K562 (cell line): ENCODE measurements at regions not wholly inside any gene's neighbourhood (a gene's known extent, or its start where the extent isn't known, plus 50 kb on each side); places are given as distances from the start of the nearest gene placed in this dataset.

Experiments used
- ATAC-seq: fragments of 200-7000 bp; cut with Tn5 transposase; 3 replicates; pipeline ENCODE4 v1.9.1; 2020; ENCODE audit warnings: moderate library complexity
- BruUV-seq: library from RNA; stranded (reverse); fragments of 400-500 nt; replicated peaks from 2 replicates; lab custom pipeline; 2021; lab: Mats Ljungman, UMichigan
- CTCF ChIA-PET: fragments of 300-600 bp; formaldehyde crosslinking; extraction: SDS; loops from one replicate; lab custom pipeline; 2021; ENCODE audit warnings: low intra/inter-chr PET ratio; lab: Yijun Ruan, JAX
- POLR2A ChIA-PET: fragments of 300-600, 350-650 bp; sonication (Branson Sonifier 250); formaldehyde crosslinking; extraction: SDS; loops from one replicate; lab custom pipeline; 2021; ENCODE audit warnings: antibody characterized with exemption, inconsistent platforms; lab: Yijun Ruan, JAX
- DNase-seq, 4 experiments: peaks; one replicate each; pipeline versions ENCODE4 v3.0.0 to v3.0.0-alpha.2; 2011 to 2018; ENCODE audit warnings: low spot score in 3 of 4, mixed read lengths in 3 of 4; ENCODE audit errors: extremely low read depth in 1 of 4
- FAIRE-seq: peaks from 2 replicates; lab custom pipeline; 2011; peaks lifted over from hg19 to GRCh38; lab: Jason Lieb, UNC
- H2AFZ ChIP-seq: 2 replicates; pipeline ENCODE4 v1.6.0; 2011; ENCODE audit warnings: low read depth, low read length, control low read depth, inconsistent platforms
- H3K27ac ChIP-seq: fragments of 200-600 bp; 3 replicates; pipeline ENCODE4 v1.8.0; 2011; ENCODE audit warnings: low read depth, mild to moderate bottlenecking, control low read depth, inconsistent platforms, low read length, moderate library complexity, mixed read lengths; ENCODE audit errors: extremely low read depth
- H3K27me3 ChIP-seq, 2 experiments: fragments of 300-600 bp in 1 of 2; 2 replicates in 1 of 2; 3 replicates in 1 of 2; pipeline versions ENCODE4 v1.6.0 to v1.8.0; 2011; ENCODE audit warnings: inconsistent platforms in 2 of 2, low read length in 2 of 2, mild to moderate bottlenecking in 1 of 2, mixed read lengths in 1 of 2, moderate library complexity in 1 of 2; ENCODE audit not compliant: control insufficient read depth in 2 of 2, insufficient read depth in 2 of 2
- H3K36me3 ChIP-seq: fragments of 300-600 bp; 3 replicates; pipeline ENCODE4 v1.8.0; 2011; ENCODE audit warnings: mild to moderate bottlenecking, low read length, inconsistent platforms; ENCODE audit not compliant: control insufficient read depth, insufficient read depth
- H3K4me1 ChIP-seq, 2 experiments: fragments of 200-600 bp in 1 of 2; replicated peaks in 1 of 2; 2 replicates in 1 of 2; 3 replicates in 1 of 2; pipeline versions ENCODE4 v1.5.1 to v1.8.0; 2011; ENCODE audit warnings: inconsistent platforms in 2 of 2, low read length in 2 of 2, mild to moderate bottlenecking in 1 of 2, mixed read lengths in 1 of 2, moderate library complexity in 1 of 2; ENCODE audit not compliant: control insufficient read depth in 2 of 2, insufficient read depth in 2 of 2
- H3K4me2 ChIP-seq: 2 replicates; pipeline ENCODE4 v1.6.1; 2011; ENCODE audit warnings: low read length, control low read depth, inconsistent platforms, mixed read lengths; ENCODE audit not compliant: insufficient read depth
- H3K4me3 ChIP-seq: fragments of 200-600 bp; sonication (generic), shearing (Covaris generic); 2 replicates; pipeline ENCODE4 v1.5.1; 2016; ENCODE audit warnings: control low read depth, inconsistent platforms
- H3K79me2 ChIP-seq: fragments of 200-600 bp; 3 replicates; pipeline ENCODE4 v1.8.0; 2011; ENCODE audit warnings: low read length, inconsistent platforms; ENCODE audit not compliant: control insufficient read depth, insufficient read depth
- H3K9ac ChIP-seq, 2 experiments: 2 replicates each; pipeline versions ENCODE4 v1.6.0 to v1.6.1; 2011; ENCODE audit warnings: low read depth in 2 of 2, low read length in 2 of 2, control low read depth in 1 of 2, inconsistent platforms in 1 of 2, mild to moderate bottlenecking in 1 of 2, mixed read lengths in 1 of 2; ENCODE audit not compliant: insufficient read depth in 1 of 2
- H3K9me1 ChIP-seq: one replicate; pipeline ENCODE4 v1.6.0; 2011; ENCODE audit warnings: inconsistent platforms, mild to moderate bottlenecking, low read length, moderate library complexity; ENCODE audit not compliant: control insufficient read depth, insufficient read depth
- H3K9me3 ChIP-seq: replicated peaks from 2 replicates; pipeline ENCODE4 v1.5.1; 2011; ENCODE audit warnings: low read depth, low read length, inconsistent platforms; ENCODE audit not compliant: control insufficient read depth, insufficient read depth
- H4K20me1 ChIP-seq: replicated peaks from 2 replicates; pipeline ENCODE4 v1.6.1; 2011; ENCODE audit warnings: low read length, inconsistent platforms, mixed read lengths; ENCODE audit not compliant: control insufficient read depth, insufficient read depth
- CEBPB ChIP-seq: fragments of 450-650 bp; IDR thresholded peaks from 2 replicates; pipeline ENCODE4 v1.6.1; 2016; ENCODE audit warnings: missing genetic modification characterization, missing compliant biosample characterization
- CEBPG ChIP-seq, 3 experiments: fragments of 200-800 bp in 1 of 3; sonication (Bioruptor generic) in 1 of 3; sonication (generic) in 1 of 3; formaldehyde crosslinking in 1 of 3; IDR thresholded peaks in 2 of 3; conservative IDR thresholded peaks in 1 of 3; 2 replicates each; pipeline versions ENCODE4 v1.6.1 to v1.8.0; 2016 to 2022; ENCODE audit warnings: missing compliant biosample characterization in 2 of 3, missing genetic modification characterization in 2 of 3, mild to moderate bottlenecking in 1 of 3, missing genetic modification reagents in 1 of 3
- ESRRA ChIP-seq: fragments of 450-650 bp; IDR thresholded peaks from 2 replicates; pipeline ENCODE4 v1.6.1; 2014; ENCODE audit warnings: low read depth, mild to moderate bottlenecking, moderate library complexity, borderline replicate concordance
- GTF2F1 ChIP-seq: IDR thresholded peaks from 2 replicates; pipeline ENCODE4 v1.6.1; 2011; ENCODE audit warnings: low read depth, low read length, improper control_type of control experiment
- HNRNPUL1 ChIP-seq: fragments of 200-400 bp; formaldehyde crosslinking; IDR thresholded peaks from 2 replicates; pipeline ENCODE4 v1.6.1; 2017; ENCODE audit warnings: low read length
- SMAD3 ChIP-seq: fragments of 450-650 bp; formaldehyde crosslinking; conservative IDR thresholded peaks from 2 replicates; pipeline ENCODE4 v1.4.0; 2020; ENCODE audit warnings: mild to moderate bottlenecking
- SMARCB1 ChIP-seq: IDR thresholded peaks from 2 replicates; pipeline ENCODE4 v1.6.1; 2011; ENCODE audit warnings: improper control_type of control experiment, low read depth; ENCODE audit not compliant: insufficient read length
- TRIM24 ChIP-seq, 2 experiments: fragments of 450-650 bp; IDR thresholded peaks; 2 replicates each; pipeline ENCODE4 v1.6.1; 2016
- XRCC3 ChIP-seq: fragments of 450-650 bp; IDR thresholded peaks from 2 replicates; pipeline ENCODE4 v1.6.1; 2017; ENCODE audit warnings: mild to moderate bottlenecking, moderate library complexity
- ZNF717 ChIP-seq: fragments of 250-450 bp; sonication (Bioruptor Pico); IDR thresholded peaks from 2 replicates; pipeline ENCODE4 v1.5.0; 2021
- WGBS: fragments of 100-300 bp; shearing (Covaris generic); methylation state at CpG from one replicate; pipeline ENCODE4 v1.1.6; 2016; ENCODE audit warnings: low coverage, mixed read lengths; ENCODE audit not compliant: insufficient coverage; ENCODE audit errors: missing lambda C conversion rate; 5-methylcytosine and 5-hydroxymethylcytosine counted together
- in situ Hi-C: fragments of 300-500 bp; cut with MboI; formaldehyde crosslinking; loops from 4 replicates; pipeline ENCODE4 v1.15.0; 2018; ENCODE audit warnings: inconsistent platforms, mixed read lengths
- intact Hi-C: fragments of 100-400 bp; cut with micrococcal nuclease; formaldehyde crosslinking; loops from 2 replicates; pipeline ENCODE4 v1.14.2; 2022
- TF ChIP-seq, protein P1 (sequence below): sonication (generic); formaldehyde crosslinking; IDR thresholded peaks from 2 replicates; pipeline ENCODE4 v1.9.0; 2022; ENCODE audit warnings: mild to moderate bottlenecking, missing genetic modification reagents
- TF ChIP-seq, protein P2 (sequence below), 2 experiments: fragments of 450-650 bp in 1 of 2; sonication (generic) in 1 of 2; formaldehyde crosslinking in 1 of 2; IDR thresholded peaks in 1 of 2; conservative IDR thresholded peaks in 1 of 2; 2 replicates each; pipeline versions ENCODE4 v1.6.1 to v1.8.1; 2016 to 2023; ENCODE audit warnings: mild to moderate bottlenecking in 2 of 2, moderate library complexity in 2 of 2, inconsistent platforms in 1 of 2, missing genetic modification reagents in 1 of 2

DNA sequence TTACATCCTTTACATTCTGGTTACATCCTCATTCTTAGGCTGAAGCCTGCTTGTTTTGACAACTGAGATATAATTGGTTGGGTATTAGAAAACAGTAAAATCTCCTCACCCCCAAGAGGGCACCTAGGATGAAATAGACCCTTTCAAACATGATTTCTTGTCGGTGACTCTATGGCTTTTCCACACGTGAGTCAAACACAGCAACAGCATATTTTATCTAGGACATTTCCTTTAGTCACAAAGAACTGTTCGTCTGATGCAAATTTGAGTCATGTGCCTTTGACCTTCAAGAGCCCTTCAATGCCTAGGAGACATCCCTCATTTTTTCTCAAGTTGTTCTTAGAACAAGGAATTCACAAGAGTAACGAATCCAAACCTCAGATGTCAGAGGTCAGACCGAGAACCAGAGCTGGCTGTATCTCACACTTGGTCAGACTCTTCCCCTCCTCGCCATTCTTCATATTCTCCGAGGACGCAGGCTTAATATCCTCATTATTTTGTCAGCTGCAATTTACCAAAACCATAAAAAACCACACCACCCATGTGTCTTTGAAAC, 60.5 kb upstream of the ALKAL2 start:
- H3K4me1 ChIP-seq: no peaks in the 10 kb centered on the region
- H3K4me2 ChIP-seq: no peak overlapping the region
- POLR2A ChIA-PET: no interaction called here
- 3% methylated on average over 8 of the region's 8 CpGs for WGBS
- no peak overlapping the region for H3K4me3 ChIP-seq
- no peaks in the 10 kb centered on the region for H3K9me1 ChIP-seq
- no peaks in the 10 kb centered on the region for H3K36me3 ChIP-seq
- in situ Hi-C loops: no loop called here
- no TSS peak for BruUV-seq
- ATAC-seq: no peak
- TF ChIP-seq XRCC3 (no peak), ESRRA (0 out of 2 replicates have a peak, but pooled peaks have one; percentile 45)
- TF ChIP-seq, all 486 proteins: peak for 1
- intact Hi-C loops: no loop called here
- DNase-seq: no peak
- H3K27ac ChIP-seq: no peak overlapping the region
- H3K27me3 ChIP-seq: no peaks in the 10 kb centered on the region
- H3K9me3 ChIP-seq: no peaks in the 10 kb centered on the region
- no peak overlapping the region for H3K9ac ChIP-seq
- H3K79me2 ChIP-seq: no peaks in the 10 kb centered on the region
- no peak overlapping the region for H2AFZ ChIP-seq
- CTCF ChIA-PET: no interaction called here
- FAIRE-seq: no peak
- H4K20me1 ChIP-seq: no peaks in the 10 kb centered on the region

DNA sequence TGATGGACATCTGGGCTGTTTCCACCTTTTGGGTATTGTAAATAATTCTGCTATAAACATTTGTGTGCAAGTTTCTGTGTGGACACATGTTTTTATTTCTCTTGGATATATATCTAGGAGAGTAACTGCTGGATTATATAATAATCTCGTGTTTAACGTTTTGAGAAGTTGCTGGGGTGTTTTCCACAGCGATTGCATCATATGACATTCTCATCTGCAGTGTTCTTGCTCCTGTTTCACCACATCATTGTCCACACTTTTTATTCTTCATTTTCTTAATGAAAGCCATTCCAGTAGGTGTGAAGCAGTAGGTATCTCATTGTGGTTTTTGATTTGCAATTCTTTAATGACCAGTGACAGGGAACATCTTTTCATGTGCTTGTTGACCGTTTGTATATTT, 56.9 kb upstream of the ALKAL2 start:
- ChIA-PET POLR2A (no interaction called here), CTCF (no interaction called here)
- no peak for TF ChIP-seq SMAD3 (CRISPR knock-in tag)
- no peak for TF ChIP-seq HNRNPUL1
- TF ChIP-seq, protein P1, sequence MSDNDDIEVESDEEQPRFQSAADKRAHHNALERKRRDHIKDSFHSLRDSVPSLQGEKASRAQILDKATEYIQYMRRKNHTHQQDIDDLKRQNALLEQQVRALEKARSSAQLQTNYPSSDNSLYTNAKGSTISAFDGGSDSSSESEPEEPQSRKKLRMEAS (CRISPR knock-in tag): no peak
- TF ChIP-seq GTF2F1: no peak
- TF ChIP-seq, protein P2, sequence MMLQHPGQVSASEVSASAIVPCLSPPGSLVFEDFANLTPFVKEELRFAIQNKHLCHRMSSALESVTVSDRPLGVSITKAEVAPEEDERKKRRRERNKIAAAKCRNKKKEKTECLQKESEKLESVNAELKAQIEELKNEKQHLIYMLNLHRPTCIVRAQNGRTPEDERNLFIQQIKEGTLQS (IDR thresholded peaks at IDR 0.05): 0 out of 2 replicates have a peak, but pooled peaks have one; percentile 15
- TF ChIP-seq, protein P2 (CRISPR knock-in tag; conservative IDR thresholded peaks at IDR 0.05): no peak
- TF ChIP-seq CEBPG (CRISPR knock-in tag; IDR thresholded peaks at IDR 0.05): no peak
- peak; percentile 57 to 74 for TF ChIP-seq CEBPG (tag; conservative IDR thresholded peaks at IDR 0.05 in 1 of 2, IDR thresholded peaks at IDR 0.05 in 1 of 2)
- no peak for TF ChIP-seq TRIM24 (IDR thresholded peaks at IDR 0.05)
- TF ChIP-seq ZNF717 (CRISPR knock-in tag): no peak
- peak; percentile 40 for TF ChIP-seq CEBPB (tag)
- TF ChIP-seq SMARCB1: no peak
- Histone ChIP-seq H2AFZ (no peak overlapping the region), H3K4me2 (no peak overlapping the region), H3K4me3 (no peak overlapping the region), H3K9me1 (no peaks in the 10 kb centered on the region), H3K27me3 (no peaks in the 10 kb centered on the region), H3K4me1 (no peaks in the 10 kb centered on the region), H3K9me3 (no peaks in the 10 kb centered on the region), H3K79me2 (no peaks in the 10 kb centered on the region), H3K36me3 (no peaks in the 10 kb centered on the region), H3K27ac (no peak overlapping the region), H3K9ac (no peak overlapping the region), H4K20me1 (no peaks in the 10 kb centered on the region)
- no TSS peak for BruUV-seq
- FAIRE-seq: no peak
- in situ Hi-C loops: no loop called here
- DNase-seq: no peak
- 0% methylated on average over 4 of the region's 4 CpGs for WGBS
- intact Hi-C loops: no loop called here
- ATAC-seq: no peak
